ENCODE measurements at regions not wholly inside any gene's neighbourhood (a gene's known extent, or its start where the extent isn't known, plus 50 kb on each side); places are given as distances from the start of the nearest gene placed in this dataset.
A peak's percentile ranks its signal among the peaks of the same experiment; 100 is the strongest.
"Not testable (repeated sequence)": the region's sequence is repeated elsewhere in the genome, so short reads cannot be mapped to it uniquely, and the experiment has no call there.

DNA sequence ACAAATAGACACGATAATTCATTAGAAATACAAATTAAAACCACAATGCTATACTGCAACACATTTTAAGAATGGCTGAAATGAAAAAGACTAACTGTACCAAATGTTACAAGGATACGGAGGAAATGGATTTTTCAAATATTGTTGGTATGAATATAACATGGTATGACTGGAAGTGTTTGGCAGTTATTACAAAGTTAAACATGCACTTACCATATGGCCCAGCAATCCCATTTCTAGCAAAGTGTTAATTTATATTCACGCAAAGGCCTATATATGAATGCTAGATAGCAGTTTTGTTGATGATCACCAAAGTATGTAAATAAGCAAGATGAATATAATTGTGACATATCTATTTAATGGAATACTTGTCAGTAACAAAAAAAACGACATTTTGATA lies 497.8 kb upstream of the FSIP2 start:
- intact Hi-C loops (cut with micrococcal nuclease): no loop called here
- DNase-seq: no peak
- no peak for ATAC-seq

DNA sequence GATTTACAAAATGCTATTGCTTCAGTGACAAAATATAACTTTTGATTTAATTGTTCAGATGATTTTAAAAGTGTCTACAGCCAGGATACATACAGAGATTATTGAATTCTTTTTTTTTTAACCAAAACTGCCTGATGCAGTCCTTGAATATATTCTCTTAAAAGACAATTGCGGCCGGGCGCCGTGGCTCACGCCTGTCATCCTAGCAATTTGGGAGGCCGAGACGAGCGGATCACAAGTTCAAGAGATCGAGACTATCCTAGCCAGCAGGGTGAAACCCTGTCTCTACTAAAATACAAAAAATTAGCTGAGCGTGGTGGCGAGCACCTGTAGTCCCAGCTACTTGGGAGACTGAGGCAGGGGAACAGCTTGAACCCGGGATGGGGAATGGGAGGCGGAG lies 497.0 kb upstream of the FSIP2 start:
- ATAC-seq (no peak), DNase-seq (peak; percentile 20)
- intact Hi-C loops (cut with micrococcal nuclease): no loop called here

DNA sequence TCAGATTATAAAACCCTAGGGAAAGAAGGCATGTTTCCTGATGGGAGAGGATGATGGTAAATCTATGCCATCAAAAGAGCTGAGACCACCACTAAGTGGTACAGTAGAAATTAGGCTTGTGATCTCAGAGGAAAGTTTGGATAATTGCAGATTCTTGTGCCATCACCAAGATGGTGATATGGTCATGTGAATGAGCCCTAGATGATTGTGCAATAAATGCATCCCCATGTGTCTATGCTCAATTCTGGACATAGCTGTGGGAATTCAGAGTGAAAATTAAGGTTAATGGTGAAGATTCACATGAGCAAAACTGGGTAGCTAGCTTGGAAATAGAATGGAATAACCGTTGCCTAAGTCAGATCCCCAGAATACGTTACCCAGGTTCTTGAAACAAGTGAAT lies 496.1 kb upstream of the FSIP2 start:
- ATAC-seq: no peak
- intact Hi-C loops (cut with micrococcal nuclease): no loop called here
- DNase-seq: no peak

DNA sequence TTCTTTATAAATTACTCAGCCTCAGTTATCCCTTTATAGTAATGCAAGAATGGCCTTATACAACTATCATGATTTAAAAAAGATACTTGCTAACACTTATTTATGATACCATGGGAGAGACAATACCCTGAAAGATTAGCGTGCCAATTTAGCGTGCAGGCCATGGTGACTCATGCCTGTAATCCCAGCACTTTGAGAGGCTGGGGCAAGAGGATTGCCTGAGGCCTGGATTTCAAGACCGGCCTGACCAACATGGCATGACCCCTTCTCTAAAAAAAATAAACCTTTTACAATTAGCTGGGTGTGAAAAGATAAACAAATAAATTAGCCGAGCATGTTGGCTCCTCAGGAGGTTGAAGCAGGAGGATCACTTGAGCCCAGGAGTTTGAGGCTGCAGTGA lies 493.4 kb upstream of the FSIP2 start:
- intact Hi-C loops (cut with micrococcal nuclease): no loop called here
- ATAC-seq (no peak), DNase-seq (no peak)

DNA sequence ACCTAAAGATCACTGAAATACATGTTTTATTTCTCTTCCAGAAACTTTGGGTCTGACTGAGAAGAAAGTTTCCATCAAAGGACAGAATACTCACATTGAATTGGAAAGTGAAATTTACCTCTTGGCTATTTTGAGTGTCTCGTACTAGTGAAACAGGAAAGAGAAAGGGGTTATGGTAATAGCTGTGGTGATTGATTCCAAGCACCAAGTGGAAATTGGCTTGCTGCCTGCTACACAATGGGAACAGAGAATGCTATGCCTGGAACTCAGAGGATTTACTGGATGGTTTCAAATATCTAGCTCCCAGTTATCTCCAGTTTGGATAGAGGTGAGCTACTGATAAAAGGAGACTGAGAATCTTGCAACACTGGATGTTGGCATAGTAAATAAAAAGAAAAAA lies 492.8 kb upstream of the FSIP2 start:
- ATAC-seq (no peak), DNase-seq (no peak)
- intact Hi-C loops (cut with micrococcal nuclease): no loop called here

DNA sequence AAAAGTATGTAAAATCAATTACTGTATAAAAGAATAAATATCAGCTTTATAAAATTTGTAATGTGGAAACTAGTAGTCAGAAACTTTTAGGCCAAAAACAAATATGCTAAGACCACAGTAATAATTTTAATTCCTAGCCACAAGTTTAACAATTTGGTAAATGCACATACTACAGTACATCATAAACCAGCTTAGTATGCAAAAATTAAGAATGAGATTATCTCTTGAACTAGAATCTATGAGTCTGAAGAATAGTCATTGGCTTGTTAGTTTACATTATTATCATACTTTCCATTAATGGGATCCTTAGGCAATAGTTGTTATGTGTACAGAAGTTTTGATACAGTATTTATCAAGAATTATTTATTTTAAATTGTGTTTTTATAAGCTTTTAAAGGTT lies 491.9 kb upstream of the FSIP2 start:
- no peak for ATAC-seq
- DNase-seq: no peak
- intact Hi-C loops (cut with micrococcal nuclease): no loop called here

DNA sequence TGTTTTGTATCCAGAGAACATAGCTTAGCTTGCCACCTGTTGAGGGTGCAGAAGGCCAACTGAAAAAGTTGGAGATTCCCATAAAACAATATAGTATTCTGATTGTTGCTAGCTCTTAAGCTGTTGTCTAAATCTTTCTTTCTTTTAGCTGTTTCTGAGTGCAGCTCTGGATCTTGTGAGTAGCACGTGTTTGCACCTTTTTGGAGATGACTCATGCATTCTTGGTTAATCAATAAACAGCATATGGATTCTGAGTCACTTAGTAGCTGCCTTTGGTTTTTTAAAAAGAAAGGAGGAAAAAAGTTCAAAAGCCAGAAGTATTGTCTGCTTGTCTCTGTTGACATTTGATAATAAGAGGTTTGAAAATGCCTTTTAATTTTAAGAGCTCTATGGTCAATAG lies 483.0 kb upstream of the FSIP2 start:
- intact Hi-C loops (cut with micrococcal nuclease): no loop called here
- ATAC-seq (no peak), DNase-seq (no peak)

DNA sequence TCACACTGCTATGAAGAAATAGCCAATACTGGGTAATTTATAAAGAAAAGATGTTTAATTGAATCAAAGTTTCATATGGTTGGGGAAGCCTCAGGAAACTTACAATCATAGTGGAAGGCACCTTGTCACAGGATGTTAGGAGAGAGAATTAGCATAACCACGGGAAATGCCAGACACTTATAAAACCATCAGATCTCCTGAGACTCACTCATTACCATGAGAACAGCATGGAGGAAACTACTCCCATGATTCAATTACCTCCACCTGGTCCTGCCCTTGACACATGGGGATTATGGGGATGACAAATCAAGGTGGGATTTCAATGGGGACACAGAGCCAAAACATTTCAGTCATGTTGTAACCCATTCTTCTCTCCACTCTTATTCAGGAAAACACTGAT lies 472.9 kb upstream of the FSIP2 start:
- ATAC-seq: no peak

DNA sequence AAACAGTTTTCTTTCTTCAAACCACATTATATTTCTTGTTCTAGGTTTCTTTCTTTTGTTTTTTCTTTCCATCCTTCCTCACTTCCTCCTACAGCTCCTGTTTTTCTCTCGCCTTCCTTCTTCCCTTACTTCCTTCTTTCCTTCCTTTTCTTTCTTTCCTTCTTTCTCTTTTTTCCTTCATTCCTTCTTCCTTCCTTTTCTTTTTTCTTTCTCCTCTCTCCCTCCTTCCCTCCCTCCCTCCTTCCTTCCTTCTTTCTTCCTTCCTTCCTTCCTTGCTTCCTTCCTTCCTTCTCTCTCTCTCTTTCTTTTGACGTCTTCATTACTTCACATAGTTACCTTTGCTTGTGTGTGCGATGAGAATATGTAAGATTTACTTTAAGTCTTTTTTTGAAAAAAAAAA lies 470.0 kb upstream of the FSIP2 start:
- ATAC-seq (no peak), DNase-seq (no peak)
- intact Hi-C loops (cut with micrococcal nuclease): no loop called here

More for the DNA sequence above, 472.9 kb upstream of the FSIP2 start:
- intact Hi-C loops (cut with micrococcal nuclease): no loop called here
- no peak for DNase-seq

DNA sequence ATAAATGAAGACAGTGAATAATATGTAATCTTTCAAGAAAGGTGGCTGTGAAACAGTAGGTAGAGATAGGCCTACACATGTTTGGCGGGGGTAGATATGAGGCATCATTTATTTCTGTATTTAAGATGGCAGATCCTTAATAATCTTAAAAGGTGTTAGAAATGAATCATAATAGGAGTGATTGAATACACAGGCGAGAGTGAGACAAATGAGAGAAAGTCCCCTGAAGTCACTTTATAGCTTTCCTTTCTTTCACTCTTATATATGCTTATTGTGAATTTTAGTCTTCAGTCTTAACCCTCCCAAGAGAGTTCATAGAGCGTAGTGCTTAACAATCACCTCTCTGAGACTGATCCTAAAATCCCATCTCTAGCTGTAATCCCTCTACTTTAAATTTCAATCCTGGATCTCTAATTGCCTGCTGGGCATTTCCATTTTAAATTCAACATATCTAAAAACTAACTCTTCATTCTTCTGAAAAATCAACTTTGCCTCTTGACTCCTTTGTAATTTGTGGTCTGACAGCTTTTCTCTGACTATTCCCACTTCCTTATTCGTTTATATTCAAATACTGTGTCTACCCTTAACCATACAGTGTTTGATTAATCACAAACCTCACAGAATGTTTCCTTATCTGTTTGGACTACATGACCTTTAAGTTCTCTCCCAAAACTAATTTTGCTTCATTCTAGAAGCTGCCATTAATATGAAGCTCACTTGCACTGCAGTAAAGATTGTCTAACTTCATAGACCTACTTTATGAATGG lies 463.7 kb upstream of the FSIP2 start:
- intact Hi-C loops (cut with micrococcal nuclease): no loop called here
- ATAC-seq (no peak), DNase-seq (no peak)

DNA sequence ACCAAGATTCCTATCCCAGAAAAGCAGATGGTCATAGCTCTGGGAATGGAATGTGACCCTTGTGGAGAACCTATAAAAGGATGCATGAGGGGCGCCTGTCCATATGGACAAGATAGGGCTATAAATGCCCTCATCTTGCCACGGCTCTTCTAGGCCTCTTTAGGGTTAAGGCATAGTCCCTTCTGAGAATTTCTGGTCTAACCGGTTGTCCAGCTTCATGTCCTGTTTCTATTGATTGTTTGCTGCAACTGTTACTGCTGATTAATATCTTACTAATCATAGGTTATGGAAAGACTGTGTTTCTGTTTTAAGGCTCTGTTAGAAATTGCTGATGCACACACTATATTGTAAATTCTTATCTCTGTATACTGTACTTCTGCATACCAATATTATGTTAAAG lies 462.6 kb upstream of the FSIP2 start:
- intact Hi-C loops (cut with micrococcal nuclease); DNase-seq; ATAC-seq: not testable (repeated sequence)

DNA sequence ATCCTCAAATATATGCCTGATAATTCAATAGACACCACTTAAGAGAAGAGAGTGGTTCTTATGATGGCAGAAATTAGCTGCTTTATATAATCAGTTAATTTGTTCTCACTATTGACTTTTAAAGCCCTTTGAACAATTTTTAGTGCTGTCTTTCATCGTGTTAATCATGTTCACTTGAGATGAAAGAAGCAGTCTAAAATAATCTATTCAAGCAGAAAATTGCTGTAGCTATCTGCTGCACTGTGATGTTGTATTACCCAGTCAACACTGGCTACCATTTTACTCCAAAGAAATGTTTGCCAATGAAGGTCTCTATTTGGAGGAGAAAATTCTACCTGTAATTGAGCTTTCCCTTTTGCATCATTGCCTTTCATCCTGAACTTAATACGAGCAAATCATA lies 459.8 kb upstream of the FSIP2 start:
- DNase-seq (no peak), ATAC-seq (no peak)

DNA sequence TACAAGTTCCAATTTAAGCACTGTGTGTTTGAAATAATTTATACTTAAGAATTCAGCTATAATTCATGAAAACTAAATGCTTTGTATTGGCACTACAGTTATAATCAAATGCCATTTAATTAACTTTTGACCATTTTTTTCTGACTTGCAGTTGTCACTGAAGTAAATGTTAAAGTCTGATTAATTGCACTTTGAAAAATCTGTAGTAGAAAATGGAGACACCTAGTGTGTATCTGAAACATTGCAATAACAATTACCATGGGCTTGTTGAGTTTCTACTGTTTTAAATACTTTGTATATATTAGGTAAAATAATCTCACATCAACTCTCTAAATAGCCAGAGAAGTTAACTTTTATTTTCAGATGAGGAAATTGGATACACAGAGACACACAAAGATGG lies 458.6 kb upstream of the FSIP2 start:
- no peak for ATAC-seq
- intact Hi-C loops (cut with micrococcal nuclease): no loop called here
- no peak for DNase-seq

More for the DNA sequence above, 459.8 kb upstream of the FSIP2 start:
- intact Hi-C loops (cut with micrococcal nuclease): no loop called here

DNA sequence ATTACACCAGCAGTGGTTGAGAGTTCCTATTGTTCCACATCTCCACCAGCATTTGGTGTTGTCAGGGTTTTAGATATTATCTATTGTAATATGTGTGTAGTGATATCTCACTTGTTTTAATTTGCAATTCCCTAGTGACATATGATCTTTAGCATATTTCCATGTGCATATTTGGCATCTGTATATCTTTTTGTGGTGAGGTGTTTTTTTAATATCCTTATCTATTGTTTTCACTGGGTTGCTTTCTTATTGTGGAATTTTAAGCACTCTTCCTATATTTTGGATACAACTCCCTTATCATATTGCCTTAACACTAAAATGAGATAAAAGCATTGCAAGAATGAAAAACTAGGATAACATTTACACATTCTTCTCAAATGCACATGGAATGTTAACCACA lies 453.9 kb upstream of the FSIP2 start:
- intact Hi-C loops (cut with micrococcal nuclease): no loop called here
- DNase-seq (no peak), ATAC-seq (no peak)

DNA sequence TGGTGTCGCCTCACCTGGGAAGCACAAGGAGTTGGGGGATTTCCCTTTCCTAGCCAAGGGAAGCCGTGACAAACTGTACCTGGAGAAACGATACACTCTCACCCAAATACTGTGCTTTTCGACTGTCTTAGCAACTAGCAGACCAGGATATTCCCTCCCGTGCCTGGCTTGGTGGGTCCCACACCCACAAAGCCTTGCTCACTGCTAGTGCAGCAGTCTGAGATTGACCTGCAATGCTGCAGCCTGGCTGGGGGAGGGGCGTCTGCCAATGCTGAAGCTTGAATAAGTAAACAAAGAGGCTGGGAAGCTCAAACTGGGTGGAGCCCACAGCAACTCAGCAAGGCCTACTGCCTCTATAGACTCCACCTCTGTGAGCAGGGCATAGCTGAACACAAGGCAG lies 448.6 kb upstream of the FSIP2 start:
- ATAC-seq; intact Hi-C loops (cut with micrococcal nuclease); DNase-seq: not testable (repeated sequence)

DNA sequence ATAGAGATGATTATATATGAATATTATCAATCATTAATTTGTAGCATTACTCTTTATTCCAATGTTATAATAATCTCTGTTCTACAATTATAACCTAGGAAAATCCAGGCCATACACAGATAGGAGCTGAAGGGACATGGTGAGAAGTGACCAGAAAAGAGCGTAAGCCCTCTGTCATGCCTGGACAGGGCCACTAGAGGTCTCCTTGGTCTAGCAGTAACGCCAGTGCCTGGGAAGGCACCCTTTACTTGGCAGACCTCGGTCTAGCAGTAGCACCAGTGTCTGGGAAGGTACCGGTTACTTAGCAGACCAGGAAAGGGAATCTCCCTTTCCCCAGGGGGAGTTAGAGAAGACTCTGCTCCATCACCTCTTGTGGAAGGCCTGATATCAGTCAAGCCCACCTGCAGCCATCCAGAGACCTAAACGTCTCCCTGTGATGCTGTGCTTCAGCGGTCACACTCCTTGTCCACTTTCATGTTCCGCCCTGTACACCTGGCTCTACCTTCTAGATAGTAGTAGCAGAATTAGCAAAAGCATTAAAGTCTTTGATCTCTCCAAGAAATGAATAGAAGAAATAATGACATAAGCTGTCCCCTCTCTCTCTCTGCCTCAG lies 447.5 kb upstream of the FSIP2 start:
- DNase-seq: peak; percentile 33
- intact Hi-C loops (cut with micrococcal nuclease): no loop called here
- ATAC-seq: peak; percentile 40

DNA sequence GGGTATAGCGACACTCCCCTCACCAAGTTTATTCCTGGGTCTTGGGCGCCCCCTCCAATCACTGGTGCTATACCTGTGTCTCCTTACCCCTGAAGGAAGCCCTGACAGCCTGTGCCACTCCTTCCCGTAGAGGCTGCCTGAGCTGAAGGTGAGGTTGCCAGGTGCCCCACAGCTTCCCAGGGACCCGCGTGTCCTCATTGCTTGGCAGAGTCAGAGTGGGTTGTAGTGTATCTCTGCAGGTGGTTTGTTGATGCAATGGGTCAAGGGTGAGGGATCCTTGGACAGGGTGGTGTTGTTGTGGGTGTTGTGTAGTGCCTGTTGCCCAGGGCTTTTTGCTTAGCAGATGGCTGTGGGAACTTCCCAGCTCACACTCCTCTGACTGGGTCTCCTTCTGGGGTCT lies 438.7 kb upstream of the FSIP2 start:
- ATAC-seq (no peak), DNase-seq (no peak)
- intact Hi-C loops (cut with micrococcal nuclease): no loop called here

DNA sequence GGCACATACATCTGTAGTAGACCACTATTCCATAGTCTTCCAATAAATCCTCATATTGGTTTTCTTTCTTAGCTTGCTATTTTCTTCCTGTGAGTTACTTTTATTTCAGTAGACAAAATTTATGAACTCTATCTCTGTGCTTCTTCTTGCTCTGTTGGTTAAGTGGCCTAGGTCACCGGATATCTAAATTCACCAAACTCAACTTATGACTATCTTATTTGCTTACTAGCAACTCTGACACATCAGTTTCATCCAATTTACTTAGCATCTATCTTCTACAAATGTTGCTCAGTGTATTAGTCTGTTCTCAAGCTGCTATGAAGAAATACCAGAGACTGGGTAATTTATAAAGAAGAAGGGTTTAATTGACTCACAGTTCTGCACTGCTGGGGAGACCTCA lies 432.5 kb upstream of the FSIP2 start:
- ATAC-seq (no peak), DNase-seq (no peak)
- intact Hi-C loops (cut with micrococcal nuclease): no loop called here

DNA sequence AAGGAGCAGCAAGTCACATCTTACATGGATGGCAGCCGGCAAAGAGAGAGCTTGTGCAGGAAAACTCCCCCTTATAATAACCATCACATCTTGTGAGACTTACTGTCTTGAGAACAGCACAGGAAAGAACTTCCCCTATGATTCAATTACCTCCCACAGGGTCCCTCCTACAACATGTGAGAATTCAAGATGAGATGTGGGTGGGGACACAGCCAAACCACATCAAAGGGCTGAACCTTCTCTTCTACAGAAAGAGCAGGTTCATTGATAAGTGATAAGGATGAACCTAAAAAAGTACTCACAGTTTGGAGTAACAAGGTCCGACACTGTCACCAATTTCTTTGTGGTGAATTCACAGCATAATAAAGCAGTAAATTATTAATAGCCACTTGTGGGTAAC lies 422.2 kb upstream of the FSIP2 start:
- intact Hi-C loops (cut with micrococcal nuclease): no loop called here
- ATAC-seq (no peak), DNase-seq (no peak)

DNA sequence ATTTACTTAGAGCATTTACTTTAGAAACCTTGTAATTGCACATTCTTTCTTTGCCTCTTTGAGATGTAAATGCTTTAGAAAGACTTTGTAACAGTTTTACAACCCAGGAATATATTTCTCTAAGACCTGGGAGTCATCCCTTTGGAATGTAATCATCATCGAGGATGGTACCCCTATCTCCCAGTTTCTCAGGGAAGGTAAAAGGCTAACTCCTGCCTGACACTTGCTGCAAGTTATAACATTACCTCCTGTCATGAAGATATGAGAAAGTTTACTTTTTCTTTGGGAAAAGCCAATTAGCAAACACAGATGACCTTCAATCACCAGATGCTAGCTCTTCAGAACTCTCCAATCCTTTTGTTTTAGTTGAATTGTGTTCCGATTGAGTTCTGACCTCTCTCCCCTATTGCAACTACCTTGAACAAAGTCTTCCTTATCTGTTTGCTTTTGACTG lies 420.3 kb upstream of the FSIP2 start:
- intact Hi-C loops (cut with micrococcal nuclease): no loop called here
- DNase-seq (no peak), ATAC-seq (no peak)

DNA sequence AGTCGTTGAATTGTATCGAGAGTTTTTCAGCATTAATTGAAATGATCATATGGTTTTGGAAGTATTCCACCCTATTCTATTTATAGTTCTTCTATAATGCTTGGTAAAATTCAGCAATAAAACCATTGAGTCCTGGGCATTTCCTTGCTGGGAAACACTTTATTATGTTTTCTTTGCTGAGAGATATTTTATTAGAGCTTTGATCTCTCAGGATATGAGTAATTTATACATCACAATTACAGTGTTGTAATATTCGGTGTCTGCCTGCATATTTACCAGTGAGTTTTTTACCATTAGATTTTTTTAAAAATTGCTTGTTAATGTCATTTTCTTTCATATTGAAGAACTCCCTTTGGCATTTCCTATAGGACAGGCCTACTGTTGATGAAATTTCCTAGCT lies 402.7 kb upstream of the FSIP2 start:
- intact Hi-C loops (cut with micrococcal nuclease): no loop called here
- no peak for DNase-seq
- ATAC-seq: no peak

All from left ventricle myocardium superior (tissue), 1 donor.